H1 (cell line): ENCODE measurements at regions not wholly inside any gene's neighbourhood (a gene's known extent, or its start where the extent isn't known, plus 50 kb on each side); places are given as distances from the start of the nearest gene placed in this dataset.

Source experiments
- CTCF ChIA-PET: fragments of 300-600 bp; sonication (Branson Sonifier 250); formaldehyde crosslinking; loops from one replicate; lab custom pipeline; 2021; ENCODE audit not compliant: partially characterized antibody; lab: Charles Lee
- POLR2A ChIA-PET: fragments of 300-600 bp; sonication (Branson Sonifier 250); formaldehyde crosslinking; loops from one replicate; lab custom pipeline; 2021; ENCODE audit warnings: inconsistent platforms; ENCODE audit not compliant: partially characterized antibody; lab: Charles Lee
- DNase-seq, 2 experiments: peaks; one replicate each; pipeline versions ENCODE4 v3.0.0 to v3.0.0-alpha.2; 2010 to 2022; ENCODE audit warnings: low spot score in 2 of 2, low read depth in 1 of 2, mixed read lengths in 1 of 2
- FAIRE-seq: peaks from 2 replicates; lab custom pipeline; 2011; peaks lifted over from hg19 to GRCh38; lab: Jason Lieb, UNC
- H2AFZ ChIP-seq: 2 replicates; pipeline ENCODE4 v1.8.1; 2012; ENCODE audit warnings: low read length, inconsistent platforms
- H2AK5ac ChIP-seq: 2 replicates; pipeline ENCODE4 v1.6.1; 2013; ENCODE audit warnings: low read depth, low read length
- H2BK120ac ChIP-seq: replicated peaks from 2 replicates; pipeline ENCODE3; 2013; ENCODE audit warnings: low read depth, low read length, inconsistent platforms
- H2BK12ac ChIP-seq: 2 replicates; pipeline ENCODE4 v1.6.1; 2013; ENCODE audit warnings: low read depth, low read length
- H2BK15ac ChIP-seq: 2 replicates; pipeline ENCODE4 v1.6.1; 2013; ENCODE audit warnings: low read length
- H2BK20ac ChIP-seq: 2 replicates; pipeline ENCODE4 v1.6.1; 2013; ENCODE audit warnings: low read length
- H2BK5ac ChIP-seq: 2 replicates; pipeline ENCODE4 v1.6.1; 2013; ENCODE audit warnings: low read depth, low read length
- H3K14ac ChIP-seq: 2 replicates; pipeline ENCODE4 v1.6.1; 2013; ENCODE audit warnings: inconsistent platforms; ENCODE audit not compliant: insufficient read length
- H3K18ac ChIP-seq: 2 replicates; pipeline ENCODE4 v1.6.1; 2013; ENCODE audit warnings: low read length; ENCODE audit errors: extremely low read depth
- H3K23ac ChIP-seq: 2 replicates; pipeline ENCODE4 v1.6.1; 2013; ENCODE audit warnings: inconsistent platforms; ENCODE audit not compliant: insufficient read length
- H3K23me2 ChIP-seq: 2 replicates; pipeline ENCODE4 v1.6.1; 2013; ENCODE audit warnings: low read depth, low read length
- H3K27ac ChIP-seq: 2 replicates; pipeline ENCODE4 v1.6.1; 2011; ENCODE audit warnings: low read depth, low read length, inconsistent platforms
- H3K27me3 ChIP-seq, 4 experiments: replicated peaks in 1 of 4; 1 replicate in 1 of 4; 2 replicates in 3 of 4; pipeline versions ENCODE4 v1.6.1 to v1.8.1; 2011 to 2013; ENCODE audit warnings: low read length in 3 of 4, mild to moderate bottlenecking in 3 of 4, inconsistent platforms in 2 of 4, mixed read lengths in 2 of 4, moderate library complexity in 1 of 4; ENCODE audit not compliant: control insufficient read depth in 3 of 4, insufficient read depth in 3 of 4; ENCODE audit errors: extremely low read depth in 1 of 4
- H3K36me3 ChIP-seq, 4 experiments: 2 replicates each; pipeline versions ENCODE4 v1.6.1 to v1.8.1; 2011 to 2013; ENCODE audit warnings: mild to moderate bottlenecking in 4 of 4, low read length in 3 of 4, moderate library complexity in 2 of 4, control low read depth in 1 of 4, inconsistent platforms in 1 of 4; ENCODE audit not compliant: insufficient read depth in 4 of 4, control insufficient read depth in 2 of 4
- H3K4ac ChIP-seq: replicated peaks from 2 replicates; pipeline ENCODE3; 2013; ENCODE audit warnings: low read length, low read depth, mixed read lengths, inconsistent platforms; ENCODE audit not compliant: insufficient read length
- H3K4me1 ChIP-seq, 4 experiments: replicated peaks in 1 of 4; 1 replicate in 1 of 4; 2 replicates in 3 of 4; pipeline versions ENCODE4 v1.6.1 to v1.8.1; 2011 to 2013; ENCODE audit warnings: low read length in 3 of 4, inconsistent platforms in 2 of 4, mixed read lengths in 1 of 4; ENCODE audit not compliant: insufficient read depth in 4 of 4, control insufficient read depth in 3 of 4
- H3K4me2 ChIP-seq, 2 experiments: 2 replicates each; pipeline versions ENCODE4 v1.6.1 to v1.8.1; 2011 to 2013; ENCODE audit warnings: low read depth in 2 of 2, low read length in 2 of 2, control low read depth in 1 of 2, inconsistent platforms in 1 of 2, mild to moderate bottlenecking in 1 of 2; ENCODE audit not compliant: insufficient read depth in 1 of 2
- H3K4me3 ChIP-seq, 4 experiments: fragments of 200-600, 300-600 bp in 1 of 4; sonication (generic), shearing (Covaris generic), sonication (Bioruptor Twin) in 1 of 4; 2 replicates each; pipeline versions ENCODE4 v1.5.1 to v1.8.1; 2011 to 2016; ENCODE audit warnings: low read length in 4 of 4, low read depth in 3 of 4, control low read depth in 2 of 4, inconsistent platforms in 2 of 4, mild to moderate bottlenecking in 2 of 4, mixed read lengths in 1 of 4, moderate library complexity in 1 of 4; ENCODE audit not compliant: insufficient read depth in 2 of 4; ENCODE audit errors: extremely low read depth in 1 of 4
- H3K56ac ChIP-seq: replicated peaks from 2 replicates; pipeline ENCODE3; 2013; ENCODE audit warnings: low read depth, mild to moderate bottlenecking, mixed read lengths, low read length, inconsistent platforms; ENCODE audit not compliant: insufficient read length
- H3K79me1 ChIP-seq: 2 replicates; pipeline ENCODE4 v1.6.1; 2013; ENCODE audit warnings: low read depth, low read length, control low read depth
- H3K79me2 ChIP-seq, 2 experiments: 2 replicates each; pipeline versions ENCODE4 v1.6.1 to v1.8.1; 2012 to 2013; ENCODE audit warnings: low read length in 2 of 2, mild to moderate bottlenecking in 2 of 2, inconsistent platforms in 1 of 2; ENCODE audit not compliant: insufficient read depth in 2 of 2, control insufficient read depth in 1 of 2
- H3K9ac ChIP-seq, 4 experiments: replicated peaks in 1 of 4; 1 replicate in 1 of 4; 2 replicates in 3 of 4; pipeline versions ENCODE4 v1.6.1 to v1.8.1; 2011 to 2013; ENCODE audit warnings: low read depth in 3 of 4, low read length in 3 of 4, control low read depth in 2 of 4, mild to moderate bottlenecking in 2 of 4, moderate library complexity in 2 of 4, inconsistent platforms in 1 of 4; ENCODE audit errors: extremely low read depth in 1 of 4
- H3K9me3 ChIP-seq, 2 experiments: 2 replicates each; pipeline versions ENCODE4 v1.6.1 to v1.8.1; 2012 to 2013; ENCODE audit warnings: mild to moderate bottlenecking in 2 of 2, moderate library complexity in 2 of 2, control low read depth in 1 of 2, inconsistent platforms in 1 of 2, low read depth in 1 of 2, low read length in 1 of 2, mixed read lengths in 1 of 2; ENCODE audit not compliant: insufficient read depth in 2 of 2
- H4K20me1 ChIP-seq, 2 experiments: replicated peaks in 1 of 2; 2 replicates each; pipeline versions ENCODE3 to v1.8.1; 2011 to 2013; ENCODE audit warnings: inconsistent platforms in 2 of 2, low read length in 2 of 2, mild to moderate bottlenecking in 1 of 2; ENCODE audit not compliant: insufficient read depth in 2 of 2, control insufficient read depth in 1 of 2
- H4K5ac ChIP-seq: 2 replicates; pipeline ENCODE4 v1.6.1; 2013; ENCODE audit warnings: low read length, low read depth, mixed read lengths, inconsistent platforms; ENCODE audit not compliant: insufficient read length
- H4K8ac ChIP-seq: 2 replicates; pipeline ENCODE4 v1.8.0; 2013; ENCODE audit warnings: mild to moderate bottlenecking, moderate library complexity, low read length, inconsistent platforms; ENCODE audit not compliant: insufficient read depth; ENCODE audit errors: extremely low read depth
- H4K91ac ChIP-seq: replicated peaks from 2 replicates; pipeline ENCODE3; 2013; ENCODE audit warnings: low read length, mixed read lengths, inconsistent platforms; ENCODE audit not compliant: insufficient read length
- GABPA ChIP-seq: IDR thresholded peaks from 2 replicates; pipeline ENCODE4 v1.6.1; 2011; ENCODE audit warnings: mild to moderate bottlenecking, low read length, moderate library complexity, borderline replicate concordance; ENCODE audit not compliant: insufficient read depth
- MAFK ChIP-seq: IDR thresholded peaks from 2 replicates; pipeline ENCODE4 v1.6.1; 2012; ENCODE audit warnings: low read depth, mild to moderate bottlenecking, improper control_type of control experiment, low read length
- POLR2AphosphoS5 ChIP-seq: IDR thresholded peaks from 2 replicates; pipeline ENCODE4 v1.6.1; 2011; ENCODE audit warnings: low read depth, low read length
- RFX5 ChIP-seq: IDR thresholded peaks from 2 replicates; pipeline ENCODE4 v1.6.1; 2011; ENCODE audit warnings: low read depth, low read length, improper control_type of control experiment, borderline replicate concordance
- WGBS, 2 experiments: shearing (Covaris generic) in 1 of 2; methylation state at CpG; one replicate each; pipeline versions ENCODE4 v1.1.6 to v1.1.7; 2013 to 2015; ENCODE audit warnings: low lambda C conversion rate in 2 of 2, mixed read lengths in 2 of 2, inconsistent platforms in 1 of 2, low coverage in 1 of 2, missing lambda C conversion rate in 1 of 2; ENCODE audit not compliant: insufficient replicate concordance in 2 of 2, insufficient coverage in 1 of 2, insufficient read length in 1 of 2; ENCODE audit errors: extremely low coverage in 1 of 2, missing lambda C conversion rate in 1 of 2; 5-methylcytosine and 5-hydroxymethylcytosine counted together

DNA sequence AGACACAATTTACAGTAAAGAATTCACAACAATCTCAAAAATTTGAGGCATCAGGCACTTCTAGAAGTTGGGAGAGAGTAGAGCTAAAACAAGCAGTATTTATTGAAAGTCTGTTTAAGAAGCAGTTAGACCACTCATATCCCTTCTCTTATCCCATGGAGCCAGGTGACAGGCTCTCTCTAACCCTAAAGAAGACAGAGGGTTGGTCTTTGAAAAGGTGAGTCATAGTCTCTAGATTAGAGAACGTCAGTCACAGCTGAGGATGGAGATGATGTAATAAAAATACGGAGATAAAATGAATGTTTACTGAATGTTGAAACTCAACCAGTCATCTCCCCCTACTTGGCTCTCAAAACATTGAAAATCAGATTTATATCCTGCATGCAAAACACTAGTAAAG lies 223.8 kb downstream of the CHIC2 start:
- Histone ChIP-seq H2BK5ac (no peak overlapping the region), H3K27ac (no peak overlapping the region), H3K23ac (no peak overlapping the region), H4K8ac (no peak overlapping the region), H4K20me1 (no peaks in the 10 kb centered on the region), H3K36me3 (no peaks in the 10 kb centered on the region), H2AFZ (no peak overlapping the region), H2AK5ac (no peak overlapping the region), H4K5ac (no peak overlapping the region), H2BK15ac (no peak overlapping the region), H3K18ac (no peak overlapping the region), H3K9ac (no peak overlapping the region), H3K9me3 (no peaks in the 10 kb centered on the region), H3K23me2 (no peaks in the 10 kb centered on the region), H3K56ac (no peak overlapping the region), H2BK20ac (no peak overlapping the region), H2BK12ac (no peak overlapping the region), H4K91ac (no peak overlapping the region), H3K14ac (no peak overlapping the region), H3K4me2 (no peak overlapping the region), H3K4ac (no peak overlapping the region), H3K79me1 (no peaks in the 10 kb centered on the region), H3K27me3 (no peaks in the 10 kb centered on the region), H3K79me2 (no peaks in the 10 kb centered on the region), H2BK120ac (no peak overlapping the region), H3K4me3 (no peak overlapping the region), H3K4me1 (no peaks in the 10 kb centered on the region)
- DNase-seq = no peak
- no peak for FAIRE-seq
- 95% methylated on average over 2 of the region's 2 CpGs; no CpG with 5 or more reads in 1 of the 2 experiments for WGBS, 2 experiments
- ChIA-PET POLR2A (no interaction called here), CTCF (no interaction called here)
- no peak for TF ChIP-seq POLR2AphosphoS5
- no peak for TF ChIP-seq MAFK
- no peak for TF ChIP-seq GABPA
- TF ChIP-seq RFX5 = no peak
